WI38 (cell line): ENCODE measurements at regions not wholly inside any gene's neighbourhood (a gene's known extent, or its start where the extent isn't known, plus 50 kb on each side); places are given as distances from the start of the nearest gene placed in this dataset.

Experiments
- H3K4me3 ChIP-seq: 2 replicates; pipeline ENCODE4 v1.5.1; 2011; ENCODE audit warnings: low read depth, mild to moderate bottlenecking, control low read depth, low read length
- TF ChIP-seq, protein P1 (sequence below): IDR thresholded peaks from 2 replicates; pipeline ENCODE4 v1.5.1; 2012; ENCODE audit warnings: low read depth, mild to moderate bottlenecking, control low read depth, low read length

DNA sequence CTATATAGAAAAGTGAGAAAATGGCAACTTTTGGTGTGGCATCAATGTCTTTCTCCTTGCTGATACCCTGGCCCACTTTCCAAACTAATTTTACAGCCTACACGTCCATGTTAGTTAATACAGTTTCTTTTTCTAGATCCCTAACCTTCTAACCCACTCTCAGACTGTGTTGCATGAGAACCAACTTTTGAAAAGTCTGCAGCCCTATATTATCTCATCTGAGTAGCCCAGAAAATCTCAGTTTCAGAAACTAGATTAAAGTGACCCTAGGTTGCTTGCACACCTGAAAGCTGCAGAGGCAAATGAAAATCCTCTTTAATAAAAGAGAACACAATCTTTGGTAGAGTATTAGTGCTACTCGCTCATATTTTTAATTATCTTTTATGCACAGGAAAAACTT is 371.6 kb upstream of the EMCN start:
- H3K4me3 ChIP-seq, result no peak overlapping the region
- TF ChIP-seq, protein P1, sequence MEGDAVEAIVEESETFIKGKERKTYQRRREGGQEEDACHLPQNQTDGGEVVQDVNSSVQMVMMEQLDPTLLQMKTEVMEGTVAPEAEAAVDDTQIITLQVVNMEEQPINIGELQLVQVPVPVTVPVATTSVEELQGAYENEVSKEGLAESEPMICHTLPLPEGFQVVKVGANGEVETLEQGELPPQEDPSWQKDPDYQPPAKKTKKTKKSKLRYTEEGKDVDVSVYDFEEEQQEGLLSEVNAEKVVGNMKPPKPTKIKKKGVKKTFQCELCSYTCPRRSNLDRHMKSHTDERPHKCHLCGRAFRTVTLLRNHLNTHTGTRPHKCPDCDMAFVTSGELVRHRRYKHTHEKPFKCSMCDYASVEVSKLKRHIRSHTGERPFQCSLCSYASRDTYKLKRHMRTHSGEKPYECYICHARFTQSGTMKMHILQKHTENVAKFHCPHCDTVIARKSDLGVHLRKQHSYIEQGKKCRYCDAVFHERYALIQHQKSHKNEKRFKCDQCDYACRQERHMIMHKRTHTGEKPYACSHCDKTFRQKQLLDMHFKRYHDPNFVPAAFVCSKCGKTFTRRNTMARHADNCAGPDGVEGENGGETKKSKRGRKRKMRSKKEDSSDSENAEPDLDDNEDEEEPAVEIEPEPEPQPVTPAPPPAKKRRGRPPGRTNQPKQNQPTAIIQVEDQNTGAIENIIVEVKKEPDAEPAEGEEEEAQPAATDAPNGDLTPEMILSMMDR, result no peak

DNA sequence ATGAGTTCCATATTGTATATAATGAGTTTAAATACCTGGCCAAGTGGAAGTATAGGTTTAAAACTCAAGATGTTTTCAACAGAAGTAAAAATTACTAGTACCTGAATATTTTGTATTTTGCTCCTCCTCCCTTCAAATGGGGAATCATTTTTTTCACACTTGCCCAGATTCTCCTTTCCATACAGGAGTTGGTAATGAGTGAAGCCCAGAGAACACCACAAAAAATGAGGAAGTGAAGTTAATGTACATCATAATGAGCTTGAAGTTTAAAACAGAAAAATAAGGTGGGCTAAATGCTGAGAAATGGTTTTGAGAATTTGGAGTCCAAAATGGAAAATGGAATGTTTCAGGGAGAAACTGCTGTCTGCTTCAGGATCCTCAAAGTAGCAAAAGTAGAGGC is 364.8 kb upstream of the EMCN start:
- H3K4me3 ChIP-seq, result no peak overlapping the region
- TF ChIP-seq, protein P1, result no peak

DNA sequence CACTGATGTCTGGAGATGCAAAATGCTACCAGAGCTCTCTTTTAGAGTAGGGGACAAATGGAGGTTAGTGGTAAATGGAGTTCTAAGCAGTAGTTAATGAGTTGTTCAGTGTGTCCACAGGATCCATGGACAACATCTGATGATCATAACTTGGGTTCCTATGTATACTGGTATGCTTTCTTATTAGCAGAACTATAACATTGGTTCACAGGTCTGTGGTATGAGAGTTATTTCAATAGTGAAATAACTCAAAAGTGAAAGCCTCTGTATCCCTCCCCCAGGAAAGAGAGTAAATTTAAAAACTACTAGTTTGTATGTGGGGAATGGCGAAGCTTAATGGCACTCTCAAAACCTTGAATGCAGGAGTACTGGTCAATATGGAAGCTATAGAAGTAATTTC is 363.5 kb upstream of the EMCN start:
- no peak overlapping the region for H3K4me3 ChIP-seq
- TF ChIP-seq, protein P1, result no peak

DNA sequence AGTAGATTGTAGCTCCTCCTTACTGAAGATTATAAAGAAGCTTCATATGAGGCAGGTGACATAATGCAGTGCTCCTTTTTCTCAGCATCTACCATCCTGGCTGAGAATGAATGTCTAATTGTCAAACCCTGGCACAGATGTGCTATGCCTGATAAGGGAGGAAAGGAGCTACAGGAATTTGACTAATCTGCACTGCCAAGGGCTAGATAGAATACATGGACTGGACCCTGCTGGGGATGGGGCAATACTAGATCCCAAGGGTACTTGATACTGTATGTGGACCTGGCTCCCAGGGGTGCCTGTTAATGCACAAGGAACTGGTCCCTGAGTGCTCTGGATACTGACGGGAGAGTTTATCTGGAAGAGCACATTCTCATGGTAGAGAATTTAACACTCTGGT is 362.2 kb upstream of the EMCN start:
- no peak overlapping the region for H3K4me3 ChIP-seq
- TF ChIP-seq, protein P1, result no peak

DNA sequence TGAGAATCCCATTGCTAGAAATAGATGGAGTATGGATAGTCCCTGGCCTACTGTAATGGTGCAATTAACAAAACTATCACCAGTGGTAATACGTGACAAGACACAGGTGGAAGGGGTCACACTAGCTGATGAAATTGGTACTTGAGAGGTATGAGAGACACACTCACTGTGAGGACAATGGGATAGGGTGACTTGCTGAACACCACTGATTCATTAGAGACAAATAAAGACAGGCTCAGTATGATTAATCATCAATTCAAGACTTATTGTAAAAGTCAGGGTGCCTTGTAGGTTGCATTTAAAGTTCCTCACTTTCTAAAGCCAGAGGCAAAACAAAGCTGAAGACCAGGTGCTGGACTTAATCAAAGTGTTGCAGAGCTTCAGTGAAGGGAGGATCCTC is 361.6 kb upstream of the EMCN start:
- TF ChIP-seq, protein P1, result no peak
- H3K4me3 ChIP-seq, result no peak overlapping the region

DNA sequence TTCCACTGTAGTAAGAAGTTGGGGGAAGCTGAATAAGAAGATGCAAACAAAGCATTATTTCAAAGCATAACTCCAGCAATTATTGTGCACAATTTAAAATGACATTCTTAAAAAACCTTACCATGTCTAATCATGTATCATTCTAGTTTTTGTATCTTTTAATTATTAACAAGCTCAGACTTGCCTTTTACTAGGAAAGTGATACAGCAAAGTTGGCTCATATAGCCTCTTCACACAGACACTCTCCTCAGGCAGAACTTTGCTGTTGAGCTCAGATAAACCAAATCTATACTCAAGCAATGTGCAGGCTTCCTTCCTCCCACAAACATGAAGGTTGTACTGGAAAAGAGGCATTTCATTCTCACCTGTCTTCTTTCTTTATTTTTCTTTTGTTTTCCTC is 358.7 kb upstream of the EMCN start:
- TF ChIP-seq, protein P1, result no peak
- no peak overlapping the region for H3K4me3 ChIP-seq

DNA sequence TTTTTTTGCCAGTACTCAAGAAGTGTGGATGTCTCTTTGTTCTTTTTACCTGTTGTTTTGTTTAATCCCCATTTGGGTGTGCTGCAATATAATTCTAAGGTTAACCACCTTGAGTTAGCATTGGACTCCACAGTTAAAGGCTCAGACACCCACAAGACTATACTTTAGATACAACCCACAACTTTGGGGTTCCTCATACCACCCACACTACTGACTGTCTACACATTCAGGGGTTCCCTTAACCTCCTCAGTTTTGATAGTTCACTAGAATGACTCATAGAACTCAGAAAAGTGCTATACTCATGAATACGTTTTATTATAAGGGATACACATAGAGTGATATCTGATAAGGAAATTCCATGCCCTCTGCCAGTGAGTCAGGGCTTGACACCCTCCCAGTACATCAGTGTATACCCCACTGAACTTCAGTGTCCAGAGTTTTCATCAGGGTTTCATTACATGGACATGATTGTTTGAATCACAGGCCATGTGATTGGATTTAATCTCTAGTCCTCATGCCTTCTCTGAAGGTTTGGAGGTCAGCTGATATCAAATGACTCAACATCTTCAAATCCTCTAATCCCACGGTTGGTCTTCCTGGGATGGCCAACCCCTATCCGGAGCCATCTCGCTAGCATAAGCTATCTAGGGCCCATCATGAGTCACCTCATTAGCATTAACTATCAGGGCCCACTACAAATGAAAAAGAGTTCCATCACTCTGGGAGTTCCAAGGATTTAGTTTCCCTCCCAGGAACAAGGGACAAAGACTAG is 357.7 kb upstream of the EMCN start:
- no peak overlapping the region for H3K4me3 ChIP-seq
- TF ChIP-seq, protein P1, result no peak
